Activated CD4-positive, alpha-beta memory T cell treated with anti-CD3 and anti-CD28 coated beads, Interleukin-2, amount 10 ng/mL, durations not matched to agents 7 days and 5 days (primary cell): ENCODE measurements at regions not wholly inside any gene's neighbourhood (a gene's known extent, or its start where the extent isn't known, plus 50 kb on each side); places are given as distances from the start of the nearest gene placed in this dataset.
"Not testable (repeated sequence)": the region's sequence is repeated elsewhere in the genome, so short reads cannot be mapped to it uniquely, and the experiment has no call there.

Experiments used
- CTCF ChIA-PET: fragments of 350-600 bp; sonication (Branson Sonifier 250); formaldehyde crosslinking; loops from one replicate; lab custom pipeline; 2021; ENCODE audit warnings: antibody characterized with exemption, inconsistent platforms; lab: Charles Lee
- POLR2A ChIA-PET: fragments of 350-600 bp; sonication (Branson Sonifier 250); formaldehyde crosslinking; loops from one replicate; lab custom pipeline; 2021; ENCODE audit warnings: antibody characterized with exemption; lab: Charles Lee
- DNase-seq: peaks from one replicate; pipeline ENCODE4 v3.0.0-alpha.2; 2020
- H3K27ac Mint-ChIP-seq: one replicate; pipeline ENCODE4 v1.8.0; 2021; ENCODE audit warnings: mild to moderate bottlenecking, mixed read lengths
- H3K27me3 Mint-ChIP-seq: one replicate; pipeline ENCODE4 v1.8.0; 2021; ENCODE audit warnings: mixed read lengths
- H3K36me3 Mint-ChIP-seq: one replicate; pipeline ENCODE4 v1.8.0; 2021; ENCODE audit warnings: low read depth, mixed read lengths
- H3K4me1 Mint-ChIP-seq: one replicate; pipeline ENCODE4 v1.8.0; 2021; ENCODE audit warnings: mixed read lengths
- H3K4me3 Mint-ChIP-seq: one replicate; pipeline ENCODE4 v1.8.0; 2021; ENCODE audit warnings: mild to moderate bottlenecking, mixed read lengths
- H3K9me3 Mint-ChIP-seq: one replicate; pipeline ENCODE4 v1.8.0; 2021; ENCODE audit warnings: mixed read lengths

DNA sequence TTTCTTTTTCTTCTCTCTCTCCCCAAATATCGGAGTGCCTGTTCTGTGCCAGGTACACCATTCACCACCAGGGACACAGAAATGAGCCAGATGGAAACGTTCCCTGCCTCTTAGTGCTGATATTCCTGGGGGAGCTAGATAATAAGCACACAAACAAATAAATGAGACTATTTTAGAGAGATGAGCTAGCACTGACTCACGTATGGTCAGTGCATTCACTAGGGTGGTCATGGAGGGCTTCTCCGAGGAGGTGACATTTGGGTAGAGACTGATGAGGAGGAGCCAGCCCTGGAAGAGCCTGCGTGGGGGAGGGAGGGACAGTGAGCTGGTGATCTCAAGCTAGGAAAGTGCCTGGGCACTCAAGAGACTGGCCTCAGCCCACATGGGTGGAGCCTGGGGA is 252.3 kb upstream of the KCNG1 start:
- no peak overlapping the region for H3K27ac Mint-ChIP-seq

DNA sequence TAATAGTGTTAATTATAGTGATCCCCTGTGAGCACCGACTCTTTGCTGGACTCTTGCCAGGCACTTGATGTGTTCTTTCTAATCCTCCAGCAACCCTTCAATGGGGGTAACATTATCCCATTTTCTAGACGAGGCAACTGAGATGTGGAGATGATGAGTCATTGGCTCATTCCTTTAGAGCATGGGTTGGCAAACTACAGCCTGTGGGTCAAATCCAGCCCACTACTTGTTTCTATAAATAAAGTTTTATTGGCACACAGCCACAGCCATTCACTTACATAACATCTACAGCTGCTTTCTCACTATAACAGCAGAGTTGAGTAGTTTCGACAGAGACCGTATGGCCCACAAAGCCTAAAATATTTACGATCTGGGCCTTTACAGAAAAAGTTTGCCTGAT is 249.5 kb upstream of the KCNG1 start:
- ChIA-PET CTCF (no interaction called here), POLR2A (interaction anchor here (1.4 kb wide), 1 partner anchor 13 kb away, joined by 4 read pairs; no protein-coding TSS in a partner anchor)
- H3K4me1 Mint-ChIP-seq = no peaks in the 10 kb centered on the region
- DNase-seq = no peak
- peaks cover 3% of the 10 kb centered on the region for H3K9me3 Mint-ChIP-seq
- no peak overlapping the region for H3K4me3 Mint-ChIP-seq
- no peaks in the 10 kb centered on the region for H3K36me3 Mint-ChIP-seq
- peaks cover 21% of the 10 kb centered on the region for H3K27me3 Mint-ChIP-seq
- H3K27ac Mint-ChIP-seq = no peak overlapping the region

More for the DNA sequence above, 252.3 kb upstream of the KCNG1 start:
- Mint-ChIP-seq H3K9me3 (peaks cover 3% of the 10 kb centered on the region), H3K36me3 (no peaks in the 10 kb centered on the region), H3K27me3 (peaks cover 39% of the 10 kb centered on the region), H3K4me1 (no peaks in the 10 kb centered on the region), H3K4me3 (no peak overlapping the region)
- POLR2A ChIA-PET = no interaction called here
- DNase-seq = no peak
- CTCF ChIA-PET = no interaction called here

GRCh38 chr20:51271931-51272330 is 249.0 kb upstream of the KCNG1 start:
- no peak overlapping the region for H3K4me3 Mint-ChIP-seq
- no peak for DNase-seq
- POLR2A ChIA-PET = no interaction called here
- H3K4me1 Mint-ChIP-seq = no peaks in the 10 kb centered on the region
- peaks cover 3% of the 10 kb centered on the region for H3K9me3 Mint-ChIP-seq
- H3K27me3 Mint-ChIP-seq = peaks cover 18% of the 10 kb centered on the region
- CTCF ChIA-PET = no interaction called here
- no peak overlapping the region for H3K27ac Mint-ChIP-seq
- H3K36me3 Mint-ChIP-seq = no peaks in the 10 kb centered on the region

- POLR2A ChIA-PET, CTCF ChIA-PET, H3K27ac Mint-ChIP-seq, H3K36me3 Mint-ChIP-seq, H3K9me3 Mint-ChIP-seq, H3K4me1 Mint-ChIP-seq, H3K4me3 Mint-ChIP-seq, DNase-seq: not testable (repeated sequence)
- peaks cover 13% of the 10 kb centered on the region for H3K27me3 Mint-ChIP-seq
These were observed 248.4 kb upstream of the KCNG1 start for GRCh38 chr20:51271289-51271688.

- Mint-ChIP-seq H3K4me3 (no peak overlapping the region), H3K36me3 (no peaks in the 10 kb centered on the region), H3K4me1 (no peaks in the 10 kb centered on the region), H3K9me3 (peaks cover 7% of the 10 kb centered on the region), H3K27me3 (peaks cover 8% of the 10 kb centered on the region), H3K27ac (no peak overlapping the region)
- no peak for DNase-seq
- CTCF ChIA-PET = no interaction called here
- POLR2A ChIA-PET = no interaction called here
These were observed 246.8 kb upstream of the KCNG1 start for GRCh38 chr20:51269671-51270070.

DNA sequence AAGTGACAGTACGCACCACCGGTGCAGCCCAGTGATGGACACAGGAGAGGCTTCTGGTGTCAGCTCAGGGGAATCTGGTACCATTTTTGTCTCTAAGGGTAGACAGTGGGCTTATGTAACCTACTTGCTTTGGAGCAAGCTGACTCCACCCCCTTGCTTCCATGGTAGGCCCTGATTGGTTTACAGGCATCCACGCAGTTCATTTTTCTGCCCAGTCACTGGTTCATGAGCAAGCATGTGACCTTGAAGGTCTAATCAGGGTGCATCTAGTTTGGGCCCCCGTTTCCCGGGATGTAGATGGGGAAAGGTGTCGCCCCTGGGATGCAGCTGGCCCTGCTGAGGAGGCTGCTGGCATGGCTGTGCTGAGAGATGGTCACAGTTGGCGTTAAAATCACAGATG is 244.8 kb upstream of the KCNG1 start:
- Mint-ChIP-seq H3K36me3 (no peaks in the 10 kb centered on the region), H3K27me3 (peaks cover 8% of the 10 kb centered on the region), H3K4me3 (no peak overlapping the region), H3K4me1 (no peaks in the 10 kb centered on the region), H3K27ac (no peak overlapping the region), H3K9me3 (peaks cover 7% of the 10 kb centered on the region)
- no peak for DNase-seq
- ChIA-PET POLR2A (no interaction called here), CTCF (no interaction called here)

DNA sequence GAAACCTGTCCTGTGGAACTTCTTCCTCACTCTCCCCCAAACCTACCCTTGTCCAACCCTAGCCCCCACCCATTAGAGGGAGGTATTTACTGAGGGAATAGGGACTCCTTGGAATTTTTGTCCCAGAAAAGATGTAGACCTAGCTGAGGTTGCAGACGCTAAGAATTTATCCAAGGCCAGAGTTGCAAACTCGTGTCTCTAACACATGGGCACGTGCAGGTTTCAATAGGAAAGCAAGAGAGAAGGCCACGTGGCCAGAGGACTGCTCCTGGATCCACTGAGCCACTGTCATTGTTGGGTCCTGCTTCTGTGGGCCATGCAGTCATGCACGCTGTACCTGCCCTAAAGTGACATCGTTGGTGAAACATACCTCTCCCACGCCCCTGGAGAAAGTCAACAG is 243.4 kb upstream of the KCNG1 start:
- Mint-ChIP-seq H3K9me3 (peaks cover 6% of the 10 kb centered on the region), H3K27me3 (peaks cover 7% of the 10 kb centered on the region), H3K36me3 (no peaks in the 10 kb centered on the region), H3K4me1 (no peaks in the 10 kb centered on the region), H3K4me3 (no peak overlapping the region), H3K27ac (no peak overlapping the region)
- ChIA-PET POLR2A (no interaction called here), CTCF (no interaction called here)
- no peak for DNase-seq

GRCh38 chr20:51265361-51265760 is 242.5 kb upstream of the KCNG1 start:
- H3K9me3 Mint-ChIP-seq = peaks cover 4% of the 10 kb centered on the region
- ChIA-PET POLR2A (no interaction called here), CTCF (no interaction called here)
- H3K27ac Mint-ChIP-seq = no peak overlapping the region
- H3K36me3 Mint-ChIP-seq = no peaks in the 10 kb centered on the region
- no peak overlapping the region for H3K4me3 Mint-ChIP-seq
- DNase-seq = no peak
- H3K27me3 Mint-ChIP-seq = peaks cover 8% of the 10 kb centered on the region
- H3K4me1 Mint-ChIP-seq = no peaks in the 10 kb centered on the region

GRCh38 chr20:51262240-51262639 is 239.3 kb upstream of the KCNG1 start:
- H3K36me3 Mint-ChIP-seq = no peaks in the 10 kb centered on the region
- no peak overlapping the region for H3K27ac Mint-ChIP-seq
- H3K4me3 Mint-ChIP-seq = no peak overlapping the region
- ChIA-PET POLR2A (no interaction called here), CTCF (no interaction called here)
- H3K9me3 Mint-ChIP-seq = peaks cover 4% of the 10 kb centered on the region
- H3K4me1 Mint-ChIP-seq = no peaks in the 10 kb centered on the region
- H3K27me3 Mint-ChIP-seq = peaks cover 19% of the 10 kb centered on the region
- no peak for DNase-seq

GRCh38 chr20:51259455-51259854 is 236.5 kb upstream of the KCNG1 start:
- Mint-ChIP-seq H3K27ac (no peak overlapping the region), H3K27me3 (peaks cover 24% of the 10 kb centered on the region), H3K9me3 (no peaks in the 10 kb centered on the region), H3K4me1 (peaks cover 6% of the 10 kb centered on the region), H3K36me3 (no peaks in the 10 kb centered on the region), H3K4me3 (no peak overlapping the region)
- no peak for DNase-seq
- ChIA-PET POLR2A (interaction anchor here (1.3 kb wide), 1 partner anchor 14 kb away, joined by 4 read pairs; no protein-coding TSS in a partner anchor), CTCF (no interaction called here)

GRCh38 chr20:51258582-51259165 is 235.8 kb upstream of the KCNG1 start:
- Mint-ChIP-seq H3K36me3 (no peaks in the 10 kb centered on the region), H3K4me1 (peaks cover 6% of the 10 kb centered on the region), H3K9me3 (no peaks in the 10 kb centered on the region), H3K27me3 (peaks cover 26% of the 10 kb centered on the region), H3K4me3 (no peak overlapping the region), H3K27ac (no peak overlapping the region)
- no peak for DNase-seq
- ChIA-PET CTCF (no interaction called here), POLR2A (no interaction called here)

GRCh38 chr20:51255417-51255816 is 232.5 kb upstream of the KCNG1 start:
- CTCF ChIA-PET = no interaction called here

GRCh38 chr20:51253280-51253679 is 230.4 kb upstream of the KCNG1 start:
- Mint-ChIP-seq H3K9me3 (no peaks in the 10 kb centered on the region), H3K27me3 (peaks cover 32% of the 10 kb centered on the region), H3K27ac (no peak overlapping the region), H3K4me3 (no peak overlapping the region), H3K36me3 (no peaks in the 10 kb centered on the region), H3K4me1 (peaks cover 6% of the 10 kb centered on the region)
- DNase-seq = no peak
- CTCF ChIA-PET = no interaction called here
- POLR2A ChIA-PET = no interaction called here

More at GRCh38 chr20:51255417-51255816, 232.5 kb upstream of the KCNG1 start:
- H3K27me3 Mint-ChIP-seq = peaks cover 30% of the 10 kb centered on the region
- POLR2A ChIA-PET = no interaction called here
- no peak for DNase-seq
- peaks cover 6% of the 10 kb centered on the region for H3K4me1 Mint-ChIP-seq
- H3K27ac Mint-ChIP-seq = no peak overlapping the region
- H3K9me3 Mint-ChIP-seq = no peaks in the 10 kb centered on the region
- H3K36me3 Mint-ChIP-seq = no peaks in the 10 kb centered on the region
- no peak overlapping the region for H3K4me3 Mint-ChIP-seq

GRCh38 chr20:51249781-51250180 is 226.9 kb upstream of the KCNG1 start:
- no peak overlapping the region for H3K4me3 Mint-ChIP-seq
- H3K9me3 Mint-ChIP-seq = no peaks in the 10 kb centered on the region
- H3K4me1 Mint-ChIP-seq = no peaks in the 10 kb centered on the region
- H3K36me3 Mint-ChIP-seq = no peaks in the 10 kb centered on the region
- CTCF ChIA-PET = interaction anchor here (0.7 kb wide), 1 partner anchor 268 kb away, joined by 3 read pairs; no protein-coding TSS in a partner anchor
- no peak for DNase-seq
- no peak overlapping the region for H3K27ac Mint-ChIP-seq
- peaks cover 28% of the 10 kb centered on the region for H3K27me3 Mint-ChIP-seq
- POLR2A ChIA-PET = no interaction called here
